ENCODE measurements at regions not wholly inside any gene's neighbourhood (a gene's known extent, or its start where the extent isn't known, plus 50 kb on each side); places are given as distances from the start of the nearest gene placed in this dataset.

DNA sequence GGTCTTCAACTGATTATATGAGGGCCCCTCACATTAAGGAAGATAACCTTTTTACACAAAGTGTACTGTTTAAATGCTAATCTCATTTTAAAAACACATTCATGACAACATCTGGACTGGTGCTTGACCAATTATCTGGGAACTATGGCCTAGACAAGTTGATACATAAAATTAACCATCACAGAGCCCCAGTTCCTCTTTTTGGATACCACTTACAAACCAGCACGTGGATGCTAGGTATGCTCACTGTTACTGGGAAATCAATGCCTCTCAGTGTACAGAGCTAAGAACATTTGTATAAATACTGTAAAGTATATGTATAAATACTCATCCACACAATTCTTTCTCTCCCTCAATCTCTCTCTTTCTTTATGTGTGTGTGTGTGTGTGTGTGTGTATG lies 1217.8 kb upstream of the LRRTM3 start:
- no peak for DNase-seq (ENCODE audit: low spot score)
- in situ Hi-C loops (cut with MboI; ENCODE audit: low sequenced_read_pairs, unreplicated experiment): no loop called here
- TF ChIP-seq, protein P1, sequence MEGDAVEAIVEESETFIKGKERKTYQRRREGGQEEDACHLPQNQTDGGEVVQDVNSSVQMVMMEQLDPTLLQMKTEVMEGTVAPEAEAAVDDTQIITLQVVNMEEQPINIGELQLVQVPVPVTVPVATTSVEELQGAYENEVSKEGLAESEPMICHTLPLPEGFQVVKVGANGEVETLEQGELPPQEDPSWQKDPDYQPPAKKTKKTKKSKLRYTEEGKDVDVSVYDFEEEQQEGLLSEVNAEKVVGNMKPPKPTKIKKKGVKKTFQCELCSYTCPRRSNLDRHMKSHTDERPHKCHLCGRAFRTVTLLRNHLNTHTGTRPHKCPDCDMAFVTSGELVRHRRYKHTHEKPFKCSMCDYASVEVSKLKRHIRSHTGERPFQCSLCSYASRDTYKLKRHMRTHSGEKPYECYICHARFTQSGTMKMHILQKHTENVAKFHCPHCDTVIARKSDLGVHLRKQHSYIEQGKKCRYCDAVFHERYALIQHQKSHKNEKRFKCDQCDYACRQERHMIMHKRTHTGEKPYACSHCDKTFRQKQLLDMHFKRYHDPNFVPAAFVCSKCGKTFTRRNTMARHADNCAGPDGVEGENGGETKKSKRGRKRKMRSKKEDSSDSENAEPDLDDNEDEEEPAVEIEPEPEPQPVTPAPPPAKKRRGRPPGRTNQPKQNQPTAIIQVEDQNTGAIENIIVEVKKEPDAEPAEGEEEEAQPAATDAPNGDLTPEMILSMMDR (IDR thresholded peaks at IDR 0.05; ENCODE audit: borderline replicate concordance, control extremely low read depth, extremely low read depth, insufficient read depth, missing control alignments): no peak

DNA sequence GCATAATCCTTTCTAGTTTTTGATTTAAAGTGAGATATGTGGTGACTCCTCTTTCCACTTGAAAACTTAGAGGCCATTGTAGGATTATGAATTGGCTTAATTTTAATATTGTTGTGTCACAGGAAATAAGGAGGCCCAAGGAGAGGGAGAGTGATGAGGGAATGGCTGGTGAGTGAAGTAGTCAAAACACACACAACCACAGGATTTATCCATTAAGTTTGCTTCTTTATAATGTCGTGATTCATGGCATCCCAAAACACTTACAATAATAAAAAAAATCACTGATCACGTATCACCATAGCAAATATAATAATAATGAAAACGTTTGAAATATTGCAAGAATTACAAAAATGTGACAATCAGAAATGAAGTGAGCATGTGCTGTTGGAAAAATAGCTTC lies 1215.5 kb upstream of the LRRTM3 start:
- in situ Hi-C loops (cut with MboI; ENCODE audit: low sequenced_read_pairs, unreplicated experiment): no loop called here
- TF ChIP-seq, protein P1 (IDR thresholded peaks at IDR 0.05; ENCODE audit: borderline replicate concordance, control extremely low read depth, extremely low read depth, insufficient read depth, missing control alignments): no peak
- no peak for DNase-seq (ENCODE audit: low spot score)

DNA sequence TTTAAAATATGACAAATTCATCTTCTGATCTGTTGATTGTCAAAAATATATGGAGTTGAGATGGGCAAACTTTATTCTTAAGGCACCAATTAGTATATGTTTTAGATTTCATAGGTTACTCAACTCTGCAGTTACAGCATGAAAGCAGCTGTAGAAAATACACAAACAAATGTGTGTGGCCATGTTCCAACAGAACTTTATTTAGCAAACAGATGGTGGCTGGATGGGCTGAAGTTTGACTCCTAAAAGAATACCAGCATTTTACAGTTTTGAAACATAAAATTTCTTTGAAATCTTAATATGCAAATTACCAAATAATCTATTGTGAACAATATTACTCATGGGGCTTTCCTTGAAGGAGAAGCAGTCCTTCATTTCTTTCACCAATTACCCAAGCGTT lies 1206.0 kb upstream of the LRRTM3 start:
- no peak for DNase-seq (ENCODE audit: low spot score)
- TF ChIP-seq, protein P1 (IDR thresholded peaks at IDR 0.05; ENCODE audit: borderline replicate concordance, control extremely low read depth, extremely low read depth, insufficient read depth, missing control alignments): no peak
- in situ Hi-C loops (cut with MboI; ENCODE audit: low sequenced_read_pairs, unreplicated experiment): no loop called here

DNA sequence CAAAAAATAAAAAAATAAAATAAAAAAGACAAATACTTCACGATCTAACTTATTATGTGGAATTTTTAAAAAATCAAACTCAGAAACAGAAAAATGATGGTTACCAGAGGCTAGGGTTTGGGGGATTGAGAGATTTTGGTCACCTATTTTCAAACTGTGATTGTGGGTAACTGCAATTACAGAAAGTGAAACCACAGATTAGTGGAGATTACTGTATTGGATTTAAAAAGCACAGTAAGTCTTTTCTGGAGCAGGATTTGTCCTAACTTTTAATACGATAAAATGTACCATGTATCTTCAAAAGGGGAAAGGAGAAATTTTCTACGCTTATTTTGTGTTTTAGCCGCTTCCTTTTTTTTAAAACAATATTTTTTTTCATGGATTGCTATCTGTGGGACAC lies 1204.9 kb upstream of the LRRTM3 start:
- TF ChIP-seq, protein P1 (IDR thresholded peaks at IDR 0.05; ENCODE audit: borderline replicate concordance, control extremely low read depth, extremely low read depth, insufficient read depth, missing control alignments): no peak
- in situ Hi-C loops (cut with MboI; ENCODE audit: low sequenced_read_pairs, unreplicated experiment): no loop called here
- no peak for DNase-seq (ENCODE audit: low spot score)

DNA sequence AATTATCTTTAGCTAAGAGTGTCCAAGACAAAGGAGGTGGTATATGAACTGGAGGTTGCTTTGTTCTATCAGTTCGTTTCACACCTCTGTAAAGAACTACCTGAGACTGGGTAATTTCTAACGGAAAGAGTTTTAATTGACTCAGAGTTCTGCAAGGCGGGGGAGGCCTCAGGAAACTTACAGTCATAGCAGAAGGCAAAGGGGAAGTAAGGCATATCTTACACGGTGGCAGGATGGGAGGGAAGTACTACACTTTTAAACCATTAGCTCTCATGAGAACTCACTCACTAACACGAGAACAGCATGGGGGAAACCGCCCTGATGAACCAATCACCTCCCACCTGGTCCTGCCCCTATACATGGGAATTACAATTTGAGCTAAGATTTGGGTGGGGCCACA lies 1202.3 kb upstream of the LRRTM3 start:
- TF ChIP-seq, protein P1 (IDR thresholded peaks at IDR 0.05; ENCODE audit: borderline replicate concordance, control extremely low read depth, extremely low read depth, insufficient read depth, missing control alignments): no peak
- in situ Hi-C loops (cut with MboI; ENCODE audit: low sequenced_read_pairs, unreplicated experiment): no loop called here
- no peak for DNase-seq (ENCODE audit: low spot score)

DNA sequence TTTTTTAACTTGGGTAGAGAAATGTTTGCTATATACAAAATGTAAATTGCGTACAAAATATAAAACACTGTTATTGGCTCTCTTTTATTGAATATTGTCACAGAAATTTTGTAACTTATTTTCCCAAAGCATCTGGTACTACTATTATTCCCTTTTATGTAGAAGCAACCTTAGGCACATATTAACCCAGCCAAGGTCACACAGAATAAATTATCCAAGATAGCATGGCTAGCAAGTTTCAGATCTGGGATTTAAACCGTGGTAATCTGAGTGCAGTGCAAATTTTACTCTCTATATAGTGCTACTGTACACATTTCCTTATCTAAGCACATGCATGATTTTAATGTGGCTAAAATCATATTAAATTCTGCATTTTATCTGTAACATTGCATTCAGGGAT lies 1190.5 kb upstream of the LRRTM3 start:
- in situ Hi-C loops (cut with MboI; ENCODE audit: low sequenced_read_pairs, unreplicated experiment): no loop called here
- TF ChIP-seq, protein P1 (IDR thresholded peaks at IDR 0.05; ENCODE audit: borderline replicate concordance, control extremely low read depth, extremely low read depth, insufficient read depth, missing control alignments): no peak

DNA sequence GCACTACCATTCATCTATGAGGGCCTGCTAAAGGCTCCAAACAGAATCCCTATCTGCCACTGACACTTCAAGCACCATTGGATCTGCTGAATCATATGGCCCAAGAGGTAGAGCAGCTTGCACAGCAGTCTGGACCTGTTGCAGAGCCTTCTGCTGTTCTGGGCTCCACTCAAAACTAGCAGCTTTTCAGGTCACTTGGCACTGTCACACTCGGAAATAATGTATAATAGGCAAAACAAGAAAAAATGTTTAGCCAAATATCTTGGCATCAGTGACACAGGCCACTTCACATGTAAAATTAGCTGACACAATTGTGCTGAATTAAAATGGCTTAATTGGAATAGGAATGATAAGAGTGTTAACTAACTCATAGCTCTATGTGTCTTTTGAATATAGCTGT lies 1182.9 kb upstream of the LRRTM3 start:
- TF ChIP-seq, protein P1 (IDR thresholded peaks at IDR 0.05; ENCODE audit: borderline replicate concordance, control extremely low read depth, extremely low read depth, insufficient read depth, missing control alignments): no peak
- in situ Hi-C loops (cut with MboI; ENCODE audit: low sequenced_read_pairs, unreplicated experiment): no loop called here
- no peak for DNase-seq (ENCODE audit: low spot score)

More for the DNA sequence above, 1190.5 kb upstream of the LRRTM3 start:
- DNase-seq (ENCODE audit: low spot score): no peak

Measured in GM13976 (cell line).